Fibroblast of lung (primary cell): ENCODE measurements at regions not wholly inside any gene's neighbourhood (a gene's known extent, or its start where the extent isn't known, plus 50 kb on each side); places are given as distances from the start of the nearest gene placed in this dataset.

Experiments used
- DNase-seq, 2 donors: peaks; one replicate each; pipeline versions ENCODE4 v3.0.0 to v3.0.0-alpha.2; 2010; ENCODE audit warnings: low read depth in 2 of 2
- H2AFZ ChIP-seq: 2 replicates; pipeline ENCODE4 v1.5.1; 2012; ENCODE audit warnings: low read length, control low read depth, inconsistent platforms
- H3K27ac ChIP-seq: 2 replicates; pipeline ENCODE4 v1.5.1; 2011; ENCODE audit warnings: low read length, control low read depth; ENCODE audit not compliant: insufficient read depth
- H3K27me3 ChIP-seq: 2 replicates; pipeline ENCODE4 v1.5.1; 2011; ENCODE audit warnings: mild to moderate bottlenecking, low read length; ENCODE audit not compliant: control insufficient read depth, insufficient read depth
- H3K36me3 ChIP-seq: 2 replicates; pipeline ENCODE4 v1.5.1; 2011; ENCODE audit warnings: low read length; ENCODE audit not compliant: control insufficient read depth, insufficient read depth
- H3K4me1 ChIP-seq: 2 replicates; pipeline ENCODE4 v1.5.1; 2011; ENCODE audit warnings: low read length; ENCODE audit not compliant: control insufficient read depth, insufficient read depth; ENCODE audit errors: extremely low read depth
- H3K4me2 ChIP-seq: 2 replicates; pipeline ENCODE4 v1.5.1; 2011; ENCODE audit warnings: low read length, control low read depth; ENCODE audit not compliant: insufficient read depth; ENCODE audit errors: extremely low read depth
- H3K4me3 ChIP-seq, 4 experiments: fragments of 200-600 bp in 1 of 4; sonication (generic) in 1 of 4; replicated peaks in 1 of 4; 2 replicates each; pipeline ENCODE4 v1.5.1; 2011 to 2016; ENCODE audit warnings: low read length in 4 of 4, low read depth in 3 of 4, mild to moderate bottlenecking in 3 of 4, control low read depth in 2 of 4, inconsistent platforms in 1 of 4, mixed read lengths in 1 of 4; ENCODE audit not compliant: insufficient read depth in 1 of 4; ENCODE audit errors: control extremely low read depth in 1 of 4
- H3K79me2 ChIP-seq: 2 replicates; pipeline ENCODE4 v1.5.1; 2012; ENCODE audit warnings: mild to moderate bottlenecking, low read length, inconsistent platforms; ENCODE audit not compliant: control insufficient read depth, insufficient read depth
- H3K9ac ChIP-seq: 2 replicates; pipeline ENCODE4 v1.5.1; 2011; ENCODE audit warnings: mild to moderate bottlenecking, low read length, control low read depth; ENCODE audit not compliant: insufficient read depth
- H3K9me3 ChIP-seq: 2 replicates; pipeline ENCODE4 v1.5.1; 2012; ENCODE audit warnings: low read depth, low read length; ENCODE audit not compliant: control insufficient read depth, insufficient read depth
- H4K20me1 ChIP-seq: 2 replicates; pipeline ENCODE4 v1.5.1; 2011; ENCODE audit warnings: low read length; ENCODE audit not compliant: control insufficient read depth, insufficient read depth; ENCODE audit errors: extremely low read depth
- CTCF ChIP-seq, 2 donors: IDR thresholded peaks in 1 of 2; conservative IDR thresholded peaks in 1 of 2; 1 replicate in 1 of 2; 2 replicates in 1 of 2; pipeline ENCODE4 v1.5.1; 2011 to 2012; ENCODE audit warnings: low read length in 2 of 2, control low read depth in 1 of 2, inconsistent platforms in 1 of 2, low read depth in 1 of 2, mild to moderate bottlenecking in 1 of 2
- EZH2 ChIP-seq: IDR thresholded peaks from 2 replicates; pipeline ENCODE4 v1.5.1; 2012; ENCODE audit warnings: low read length, control low read depth, mild to moderate bottlenecking; ENCODE audit errors: missing control alignments

GRCh38 chr6:168793649-168794048 lies 352.7 kb downstream of the SMOC2 start:
- TF ChIP-seq EZH2 (no peak), CTCF (conservative IDR thresholded peaks at IDR 0.05 in 1 of 2, IDR thresholded peaks at IDR 0.05 in 1 of 2; ENCODE audit: low read depth in 1 of 2, low read length in 2 of 2) (no peak)
- Histone ChIP-seq H3K9me3 (no peaks in the 10 kb centered on the region), H3K4me2 (no peak overlapping the region), H3K4me3 (no peak overlapping the region), H3K27me3 (no peaks in the 10 kb centered on the region), H4K20me1 (no peaks in the 10 kb centered on the region), H3K4me1 (no peaks in the 10 kb centered on the region), H3K27ac (no peak overlapping the region), H2AFZ (no peak overlapping the region), H3K79me2 (no peaks in the 10 kb centered on the region), H3K9ac (no peak overlapping the region), H3K36me3 (no peaks in the 10 kb centered on the region)
- DNase-seq: no peak

GRCh38 chr6:168791917-168792316 lies 350.9 kb downstream of the SMOC2 start:
- Histone ChIP-seq H3K9me3 (no peaks in the 10 kb centered on the region), H3K4me1 (no peaks in the 10 kb centered on the region), H3K36me3 (no peaks in the 10 kb centered on the region), H2AFZ (no peak overlapping the region), H4K20me1 (no peaks in the 10 kb centered on the region), H3K4me3 (no peak overlapping the region), H3K9ac (no peak overlapping the region), H3K27ac (no peak overlapping the region), H3K27me3 (no peaks in the 10 kb centered on the region), H3K79me2 (no peaks in the 10 kb centered on the region), H3K4me2 (no peak overlapping the region)
- no peak for TF ChIP-seq EZH2
- DNase-seq: no peak

GRCh38 chr6:168789699-168790098 lies 348.7 kb downstream of the SMOC2 start:
- no peaks in the 10 kb centered on the region for H3K4me1 ChIP-seq
- H3K9me3 ChIP-seq: no peaks in the 10 kb centered on the region
- H3K27me3 ChIP-seq: no peaks in the 10 kb centered on the region
- H3K4me2 ChIP-seq: no peak overlapping the region
- no peak for DNase-seq
- no peak overlapping the region for H3K27ac ChIP-seq
- H2AFZ ChIP-seq: no peak overlapping the region
- no peaks in the 10 kb centered on the region for H3K36me3 ChIP-seq
- TF ChIP-seq CTCF (conservative IDR thresholded peaks at IDR 0.05 in 1 of 2, IDR thresholded peaks at IDR 0.05 in 1 of 2; ENCODE audit: low read depth in 1 of 2, low read length in 2 of 2) (no peak), EZH2 (no peak)
- H3K79me2 ChIP-seq: no peaks in the 10 kb centered on the region
- H3K9ac ChIP-seq: no peak overlapping the region
- H4K20me1 ChIP-seq: no peaks in the 10 kb centered on the region
- H3K4me3 ChIP-seq: no peak overlapping the region
